ENCODE measurements at regions not wholly inside any gene's neighbourhood (a gene's known extent, or its start where the extent isn't known, plus 50 kb on each side); places are given as distances from the start of the nearest gene placed in this dataset.

DNA sequence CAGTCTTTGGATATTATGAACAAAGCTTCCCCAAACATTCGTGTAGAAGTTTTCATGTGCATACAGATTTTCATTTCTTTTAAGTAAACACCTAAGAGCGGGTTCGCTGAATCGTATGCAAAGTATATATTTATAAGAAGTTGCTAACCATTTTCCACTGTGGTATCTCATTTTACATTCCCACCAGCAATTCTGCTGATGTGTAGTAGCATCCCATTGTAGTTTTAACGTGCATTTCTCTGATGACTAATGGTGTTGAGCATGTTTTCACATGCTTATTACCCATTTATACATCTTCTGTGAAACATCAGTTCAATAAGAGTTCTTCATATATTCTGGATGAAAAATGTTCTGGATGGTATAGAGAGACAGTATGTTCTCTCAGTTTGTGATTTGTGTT, 97.4 kb downstream of the IYD start:
- ChIA-PET POLR2A (no interaction called here), CTCF (no interaction called here)
- TF ChIP-seq SP1 (IDR thresholded peaks at IDR 0.05) (no peak), HDGF (IDR thresholded peaks at IDR 0.05; ENCODE audit: borderline replicate concordance) (no peak), CTBP1 (IDR thresholded peaks at IDR 0.05; ENCODE audit: borderline replicate concordance) (no peak), ARNT (IDR thresholded peaks at IDR 0.05) (no peak), L3MBTL2 (conservative IDR thresholded peaks at IDR 0.05) (no peak), SUZ12 (IDR thresholded peaks at IDR 0.05) (no peak), ZNF384 (IDR thresholded peaks at IDR 0.05) (no peak), TARDBP (IDR thresholded peaks at IDR 0.05) (no peak), FOXA1 (IDR thresholded peaks at IDR 0.05) (no peak), BHLHE40 (IDR thresholded peaks at IDR 0.05; ENCODE audit: borderline replicate concordance) (no peak), LEF1 (IDR thresholded peaks at IDR 0.05; ENCODE audit: borderline replicate concordance) (no peak), NFRKB (IDR thresholded peaks at IDR 0.05) (no peak), FOXK2 (IDR thresholded peaks at IDR 0.05) (no peak), FOXM1 (IDR thresholded peaks at IDR 0.05; ENCODE audit: borderline replicate concordance) (no peak), ELF4 (IDR thresholded peaks at IDR 0.05) (no peak)
- TF ChIP-seq, protein P1, sequence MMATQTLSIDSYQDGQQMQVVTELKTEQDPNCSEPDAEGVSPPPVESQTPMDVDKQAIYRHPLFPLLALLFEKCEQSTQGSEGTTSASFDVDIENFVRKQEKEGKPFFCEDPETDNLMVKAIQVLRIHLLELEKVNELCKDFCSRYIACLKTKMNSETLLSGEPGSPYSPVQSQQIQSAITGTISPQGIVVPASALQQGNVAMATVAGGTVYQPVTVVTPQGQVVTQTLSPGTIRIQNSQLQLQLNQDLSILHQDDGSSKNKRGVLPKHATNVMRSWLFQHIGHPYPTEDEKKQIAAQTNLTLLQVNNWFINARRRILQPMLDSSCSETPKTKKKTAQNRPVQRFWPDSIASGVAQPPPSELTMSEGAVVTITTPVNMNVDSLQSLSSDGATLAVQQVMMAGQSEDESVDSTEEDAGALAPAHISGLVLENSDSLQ (IDR thresholded peaks at IDR 0.05), result no peak
- DNase-seq (ENCODE audit: extremely low spot score), result no peak

DNA sequence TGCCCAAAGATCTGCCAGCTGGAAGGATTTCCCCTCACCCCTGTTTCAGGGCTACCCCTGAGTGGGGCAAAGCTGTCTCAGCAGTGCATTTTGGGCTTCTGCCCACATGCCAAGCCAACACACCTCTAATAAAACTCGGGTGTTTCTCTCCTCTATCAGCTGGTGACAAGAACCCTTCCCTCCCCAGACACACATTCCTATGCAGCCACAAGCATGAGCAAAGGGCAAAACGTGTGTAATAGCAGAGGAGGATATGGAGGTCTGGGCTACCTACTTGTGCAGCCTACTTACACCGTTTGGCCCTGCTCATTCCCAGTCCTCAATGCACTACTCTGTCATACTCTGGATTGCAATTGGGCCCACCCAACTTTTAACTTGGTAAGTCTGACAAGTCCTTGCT, 101.3 kb downstream of the IYD start:
- ChIA-PET CTCF (no interaction called here), POLR2A (no interaction called here)
- no peak for TF ChIP-seq ARNT (IDR thresholded peaks at IDR 0.05)
- no peak for TF ChIP-seq FOXA1 (IDR thresholded peaks at IDR 0.05)
- no peak for TF ChIP-seq ZNF384 (IDR thresholded peaks at IDR 0.05)
- TF ChIP-seq LEF1 (IDR thresholded peaks at IDR 0.05; ENCODE audit: borderline replicate concordance), result no peak
- TF ChIP-seq TARDBP (IDR thresholded peaks at IDR 0.05), result no peak
- no peak for TF ChIP-seq HDGF (IDR thresholded peaks at IDR 0.05; ENCODE audit: borderline replicate concordance)
- DNase-seq (ENCODE audit: extremely low spot score), result no peak

DNA sequence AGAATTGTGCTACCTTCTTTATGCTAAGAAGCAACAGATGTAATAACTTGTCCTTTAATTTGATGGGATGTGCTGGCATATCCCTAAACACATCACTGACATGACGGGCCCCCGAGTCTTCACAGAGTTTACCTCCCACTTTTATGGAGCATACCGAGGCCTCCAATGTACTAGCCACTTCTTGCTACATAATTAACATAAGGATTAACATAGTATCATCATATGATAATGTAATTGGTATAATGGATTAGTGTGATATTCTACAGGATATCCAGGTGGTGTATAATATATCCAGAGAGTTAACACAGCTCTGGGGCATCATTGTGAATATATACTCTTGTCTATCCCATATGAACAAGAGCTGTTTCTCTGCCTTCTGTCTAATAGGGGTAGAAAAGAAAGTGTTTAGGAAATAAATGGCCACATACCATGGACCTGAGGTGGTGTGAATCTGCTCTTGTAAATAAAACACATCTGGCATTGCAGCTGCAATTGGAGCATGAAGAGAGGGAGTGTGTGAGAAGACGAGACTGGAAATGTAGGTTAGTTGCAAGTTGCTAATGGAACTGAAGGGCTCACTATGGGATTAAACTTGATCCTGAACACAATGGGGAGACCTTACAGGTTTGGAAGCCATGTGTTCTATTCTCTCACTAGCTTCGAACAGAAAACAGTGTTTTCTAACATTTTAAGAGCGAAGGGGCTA, 102.3 kb downstream of the IYD start:
- POLR2A ChIA-PET, result no interaction called here
- TF ChIP-seq, protein P1 (IDR thresholded peaks at IDR 0.05), result no peak
- TF ChIP-seq L3MBTL2 (conservative IDR thresholded peaks at IDR 0.05) (no peak), ZNF384 (IDR thresholded peaks at IDR 0.05) (no peak), SP1 (IDR thresholded peaks at IDR 0.05) (no peak), BHLHE40 (IDR thresholded peaks at IDR 0.05; ENCODE audit: borderline replicate concordance) (no peak), ARNT (IDR thresholded peaks at IDR 0.05) (no peak), FOXM1 (IDR thresholded peaks at IDR 0.05; ENCODE audit: borderline replicate concordance) (no peak), HDGF (IDR thresholded peaks at IDR 0.05; ENCODE audit: borderline replicate concordance) (no peak), FOXA1 (IDR thresholded peaks at IDR 0.05) (no peak), CTBP1 (IDR thresholded peaks at IDR 0.05; ENCODE audit: borderline replicate concordance) (no peak), TARDBP (IDR thresholded peaks at IDR 0.05) (no peak), ELF4 (IDR thresholded peaks at IDR 0.05) (no peak), FOXK2 (IDR thresholded peaks at IDR 0.05) (no peak), NFRKB (IDR thresholded peaks at IDR 0.05) (no peak), SUZ12 (IDR thresholded peaks at IDR 0.05) (no peak)
- CTCF ChIA-PET, result no interaction called here

DNA sequence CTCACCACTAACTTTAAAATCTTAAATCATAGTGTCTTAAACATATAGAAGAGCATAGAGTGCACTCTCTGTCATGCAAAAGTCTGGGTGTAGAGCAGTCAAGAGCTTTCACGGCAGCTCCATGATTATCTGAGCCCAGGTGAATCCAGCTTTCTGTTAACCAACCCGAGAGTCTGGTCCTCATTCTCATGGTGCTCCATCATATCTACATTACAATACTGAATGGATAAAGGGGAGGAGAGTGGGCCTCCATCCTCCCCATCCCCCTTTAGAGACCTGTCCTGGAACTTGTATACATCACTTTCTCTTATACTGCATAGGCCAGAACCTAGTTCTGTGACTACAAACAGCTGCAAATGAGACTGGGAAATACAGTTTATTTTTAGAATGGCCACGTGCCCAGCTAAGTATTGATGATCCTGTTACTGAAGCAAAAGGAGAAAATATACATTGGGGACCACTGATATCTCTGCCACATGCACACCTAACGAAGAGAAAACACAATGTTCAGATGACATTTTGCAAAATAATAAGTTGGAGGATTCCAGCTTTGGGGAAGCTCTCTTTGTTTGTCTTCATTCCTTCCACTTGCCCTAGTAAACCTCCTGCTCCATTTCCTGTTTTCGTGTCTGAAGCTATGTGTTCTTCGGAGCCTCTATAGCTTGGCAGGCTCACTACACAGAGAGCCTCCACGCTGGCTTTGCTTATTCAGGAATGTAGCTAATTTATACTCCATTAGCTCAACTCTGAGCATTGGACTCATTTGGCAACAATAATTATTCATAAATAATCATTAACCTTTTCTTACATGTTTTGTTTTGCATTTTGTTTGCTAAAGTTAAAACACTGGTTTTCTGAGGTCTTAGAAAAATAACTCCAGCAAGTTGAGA, 110.1 kb downstream of the IYD start:
- CTCF ChIA-PET, result interaction anchor here (0.6 kb wide), 2 partner anchors 70 to 355 kb away, joined by 4 to 8 read pairs; no protein-coding TSS in a partner anchor
- no peak for TF ChIP-seq HDGF (IDR thresholded peaks at IDR 0.05; ENCODE audit: borderline replicate concordance)
- TF ChIP-seq FOXK2 (IDR thresholded peaks at IDR 0.05), result no peak
- no peak for TF ChIP-seq TARDBP (IDR thresholded peaks at IDR 0.05)
- no peak for TF ChIP-seq LEF1 (IDR thresholded peaks at IDR 0.05; ENCODE audit: borderline replicate concordance)
- TF ChIP-seq, protein P1 (IDR thresholded peaks at IDR 0.05), result no peak
- no peak for TF ChIP-seq NFRKB (IDR thresholded peaks at IDR 0.05)
- TF ChIP-seq SP1 (IDR thresholded peaks at IDR 0.05), result no peak
- TF ChIP-seq L3MBTL2 (conservative IDR thresholded peaks at IDR 0.05), result no peak
- TF ChIP-seq ZNF384 (IDR thresholded peaks at IDR 0.05), result no peak
- TF ChIP-seq ARNT (IDR thresholded peaks at IDR 0.05), result no peak
- no peak for TF ChIP-seq FOXA1 (IDR thresholded peaks at IDR 0.05)
- TF ChIP-seq SUZ12 (IDR thresholded peaks at IDR 0.05), result no peak
- no peak for TF ChIP-seq FOXM1 (IDR thresholded peaks at IDR 0.05; ENCODE audit: borderline replicate concordance)
- TF ChIP-seq CTBP1 (IDR thresholded peaks at IDR 0.05; ENCODE audit: borderline replicate concordance), result no peak
- TF ChIP-seq ELF4 (IDR thresholded peaks at IDR 0.05), result no peak
- no peak for TF ChIP-seq BHLHE40 (IDR thresholded peaks at IDR 0.05; ENCODE audit: borderline replicate concordance)
- no peak for DNase-seq (ENCODE audit: extremely low spot score)
- POLR2A ChIA-PET, result no interaction called here

More for the DNA sequence above, 102.3 kb downstream of the IYD start:
- no peak for DNase-seq (ENCODE audit: extremely low spot score)

DNA sequence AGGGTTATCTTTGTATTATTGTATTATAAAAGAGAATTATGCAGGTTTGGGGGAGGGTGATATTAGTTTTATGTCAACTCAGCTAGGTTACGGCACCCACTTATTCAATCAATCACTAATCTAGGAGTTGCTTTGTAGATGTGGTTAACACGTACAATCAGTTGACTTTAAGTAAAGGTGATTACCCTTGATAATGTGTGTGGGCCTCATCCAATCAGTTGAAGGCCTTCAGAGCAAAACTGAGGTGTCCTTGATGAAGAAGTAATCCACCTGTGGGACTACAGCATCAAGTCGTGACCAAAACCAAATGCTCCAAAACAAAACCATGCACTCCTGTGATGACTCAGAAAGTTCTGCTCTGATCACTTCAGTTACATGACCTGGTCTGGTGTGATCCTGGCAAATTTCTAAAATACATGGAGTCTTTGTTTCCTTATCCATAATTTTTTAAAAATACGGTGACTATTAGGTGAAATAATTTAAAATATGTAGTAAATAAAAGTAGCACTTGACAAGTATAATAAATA, 114.1 kb downstream of the IYD start:
- TF ChIP-seq CTBP1 (IDR thresholded peaks at IDR 0.05; ENCODE audit: borderline replicate concordance), result no peak
- CTCF ChIA-PET, result no interaction called here
- DNase-seq (ENCODE audit: extremely low spot score), result no peak
- POLR2A ChIA-PET, result no interaction called here
